ENCODE measurements at regions not wholly inside any gene's neighbourhood (a gene's known extent, or its start where the extent isn't known, plus 50 kb on each side); places are given as distances from the start of the nearest gene placed in this dataset.

DNA sequence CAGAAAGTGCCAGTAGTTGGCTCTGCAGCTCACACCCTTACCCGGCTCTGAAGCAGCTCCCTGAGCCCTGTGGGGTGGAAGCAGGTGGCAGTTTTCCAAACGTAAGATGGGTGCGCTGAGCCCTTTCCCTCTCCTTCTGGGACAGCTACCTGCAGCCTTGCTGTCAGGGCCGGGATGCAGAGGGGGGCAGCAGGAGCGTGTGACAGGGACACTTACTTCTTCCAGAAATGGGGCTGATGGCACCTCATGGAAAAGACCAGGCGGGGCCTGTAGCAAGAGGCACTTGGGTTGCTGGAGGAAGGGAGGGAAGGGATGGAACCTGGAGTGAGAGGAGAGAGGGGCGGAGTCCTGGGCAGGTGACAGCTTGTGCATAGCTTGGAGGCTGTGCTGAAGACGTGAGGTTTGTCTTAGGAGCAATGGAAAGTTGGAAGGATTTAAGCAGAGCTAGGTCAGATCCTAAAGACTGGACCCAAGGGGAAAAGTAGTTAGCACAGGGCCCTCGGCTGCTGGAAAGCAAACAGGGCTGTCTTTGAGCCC lies 216.8 kb upstream of the RPL38 start:
- TF ChIP-seq, protein P1, sequence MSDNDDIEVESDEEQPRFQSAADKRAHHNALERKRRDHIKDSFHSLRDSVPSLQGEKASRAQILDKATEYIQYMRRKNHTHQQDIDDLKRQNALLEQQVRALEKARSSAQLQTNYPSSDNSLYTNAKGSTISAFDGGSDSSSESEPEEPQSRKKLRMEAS (IDR thresholded peaks at IDR 0.05), result no peak
- TF ChIP-seq, protein P2, sequence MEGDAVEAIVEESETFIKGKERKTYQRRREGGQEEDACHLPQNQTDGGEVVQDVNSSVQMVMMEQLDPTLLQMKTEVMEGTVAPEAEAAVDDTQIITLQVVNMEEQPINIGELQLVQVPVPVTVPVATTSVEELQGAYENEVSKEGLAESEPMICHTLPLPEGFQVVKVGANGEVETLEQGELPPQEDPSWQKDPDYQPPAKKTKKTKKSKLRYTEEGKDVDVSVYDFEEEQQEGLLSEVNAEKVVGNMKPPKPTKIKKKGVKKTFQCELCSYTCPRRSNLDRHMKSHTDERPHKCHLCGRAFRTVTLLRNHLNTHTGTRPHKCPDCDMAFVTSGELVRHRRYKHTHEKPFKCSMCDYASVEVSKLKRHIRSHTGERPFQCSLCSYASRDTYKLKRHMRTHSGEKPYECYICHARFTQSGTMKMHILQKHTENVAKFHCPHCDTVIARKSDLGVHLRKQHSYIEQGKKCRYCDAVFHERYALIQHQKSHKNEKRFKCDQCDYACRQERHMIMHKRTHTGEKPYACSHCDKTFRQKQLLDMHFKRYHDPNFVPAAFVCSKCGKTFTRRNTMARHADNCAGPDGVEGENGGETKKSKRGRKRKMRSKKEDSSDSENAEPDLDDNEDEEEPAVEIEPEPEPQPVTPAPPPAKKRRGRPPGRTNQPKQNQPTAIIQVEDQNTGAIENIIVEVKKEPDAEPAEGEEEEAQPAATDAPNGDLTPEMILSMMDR (IDR thresholded peaks at IDR 0.05 in 2 of 3, conservative IDR thresholded peaks at IDR 0.05 in 1 of 3; ENCODE audit: borderline replicate concordance in 1 of 3, insufficient read depth in 1 of 3, low read depth in 2 of 3, low read length in 2 of 3), result no peak
- TF ChIP-seq POLR2AphosphoS5 (IDR thresholded peaks at IDR 0.05; ENCODE audit: low read depth, low read length) (no peak), SP1 (IDR thresholded peaks at IDR 0.05; ENCODE audit: low read depth) (no peak), POLR2A (IDR thresholded peaks at IDR 0.05; ENCODE audit: borderline replicate concordance, extremely low read depth, insufficient read depth, insufficient read length) (no peak), EZH2phosphoT487 (IDR thresholded peaks at IDR 0.05; ENCODE audit: borderline replicate concordance) (no peak), JUND (IDR thresholded peaks at IDR 0.05) (no peak), FOSL1 (IDR thresholded peaks at IDR 0.05; ENCODE audit: low read depth) (no peak), TCF7L2 (IDR thresholded peaks at IDR 0.05; ENCODE audit: borderline replicate concordance, extremely low read depth, insufficient read depth, insufficient read length) (no peak), RAD21 (IDR thresholded peaks at IDR 0.05; ENCODE audit: low read depth) (no peak), ZNF274 (IDR thresholded peaks at IDR 0.05; ENCODE audit: low read depth, low read length) (no peak)
- TF ChIP-seq, protein P3, sequence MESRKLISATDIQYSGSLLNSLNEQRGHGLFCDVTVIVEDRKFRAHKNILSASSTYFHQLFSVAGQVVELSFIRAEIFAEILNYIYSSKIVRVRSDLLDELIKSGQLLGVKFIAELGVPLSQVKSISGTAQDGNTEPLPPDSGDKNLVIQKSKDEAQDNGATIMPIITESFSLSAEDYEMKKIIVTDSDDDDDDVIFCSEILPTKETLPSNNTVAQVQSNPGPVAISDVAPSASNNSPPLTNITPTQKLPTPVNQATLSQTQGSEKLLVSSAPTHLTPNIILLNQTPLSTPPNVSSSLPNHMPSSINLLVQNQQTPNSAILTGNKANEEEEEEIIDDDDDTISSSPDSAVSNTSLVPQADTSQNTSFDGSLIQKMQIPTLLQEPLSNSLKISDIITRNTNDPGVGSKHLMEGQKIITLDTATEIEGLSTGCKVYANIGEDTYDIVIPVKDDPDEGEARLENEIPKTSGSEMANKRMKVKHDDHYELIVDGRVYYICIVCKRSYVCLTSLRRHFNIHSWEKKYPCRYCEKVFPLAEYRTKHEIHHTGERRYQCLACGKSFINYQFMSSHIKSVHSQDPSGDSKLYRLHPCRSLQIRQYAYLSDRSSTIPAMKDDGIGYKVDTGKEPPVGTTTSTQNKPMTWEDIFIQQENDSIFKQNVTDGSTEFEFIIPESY (IDR thresholded peaks at IDR 0.05; ENCODE audit: extremely low read depth, insufficient replicate concordance, low read length), result no peak

Measured in HCT116 (cell line).